ENCODE measurements at regions not wholly inside any gene's neighbourhood (a gene's known extent, or its start where the extent isn't known, plus 50 kb on each side); places are given as distances from the start of the nearest gene placed in this dataset.

GRCh38 chr9:30258094-30258493, 2126.3 kb upstream of the ACO1 start:
- TF ChIP-seq, protein P1, sequence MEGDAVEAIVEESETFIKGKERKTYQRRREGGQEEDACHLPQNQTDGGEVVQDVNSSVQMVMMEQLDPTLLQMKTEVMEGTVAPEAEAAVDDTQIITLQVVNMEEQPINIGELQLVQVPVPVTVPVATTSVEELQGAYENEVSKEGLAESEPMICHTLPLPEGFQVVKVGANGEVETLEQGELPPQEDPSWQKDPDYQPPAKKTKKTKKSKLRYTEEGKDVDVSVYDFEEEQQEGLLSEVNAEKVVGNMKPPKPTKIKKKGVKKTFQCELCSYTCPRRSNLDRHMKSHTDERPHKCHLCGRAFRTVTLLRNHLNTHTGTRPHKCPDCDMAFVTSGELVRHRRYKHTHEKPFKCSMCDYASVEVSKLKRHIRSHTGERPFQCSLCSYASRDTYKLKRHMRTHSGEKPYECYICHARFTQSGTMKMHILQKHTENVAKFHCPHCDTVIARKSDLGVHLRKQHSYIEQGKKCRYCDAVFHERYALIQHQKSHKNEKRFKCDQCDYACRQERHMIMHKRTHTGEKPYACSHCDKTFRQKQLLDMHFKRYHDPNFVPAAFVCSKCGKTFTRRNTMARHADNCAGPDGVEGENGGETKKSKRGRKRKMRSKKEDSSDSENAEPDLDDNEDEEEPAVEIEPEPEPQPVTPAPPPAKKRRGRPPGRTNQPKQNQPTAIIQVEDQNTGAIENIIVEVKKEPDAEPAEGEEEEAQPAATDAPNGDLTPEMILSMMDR (conservative IDR thresholded peaks at IDR 0.05; ENCODE audit: low read depth, low read length), result no peak
- TF ChIP-seq POLR2A (IDR thresholded peaks at IDR 0.05; ENCODE audit: low read depth, low read length) (no peak), RFX5 (IDR thresholded peaks at IDR 0.05; ENCODE audit: low read depth, low read length) (no peak), MAZ (IDR thresholded peaks at IDR 0.05; ENCODE audit: borderline replicate concordance, low read depth, low read length) (no peak), NFE2L2 (IDR thresholded peaks at IDR 0.05; ENCODE audit: low read depth, low read length) (no peak), RAD21 (IDR thresholded peaks at IDR 0.05; ENCODE audit: low read length) (no peak), CHD1 (IDR thresholded peaks at IDR 0.05; ENCODE audit: low read depth, low read length) (no peak), FOS (IDR thresholded peaks at IDR 0.05; ENCODE audit: low read depth, low read length) (no peak), SMC3 (IDR thresholded peaks at IDR 0.05; ENCODE audit: low read depth, low read length) (no peak), CEBPB (IDR thresholded peaks at IDR 0.05; ENCODE audit: low read depth, low read length) (no peak)
- TF ChIP-seq, protein P2, sequence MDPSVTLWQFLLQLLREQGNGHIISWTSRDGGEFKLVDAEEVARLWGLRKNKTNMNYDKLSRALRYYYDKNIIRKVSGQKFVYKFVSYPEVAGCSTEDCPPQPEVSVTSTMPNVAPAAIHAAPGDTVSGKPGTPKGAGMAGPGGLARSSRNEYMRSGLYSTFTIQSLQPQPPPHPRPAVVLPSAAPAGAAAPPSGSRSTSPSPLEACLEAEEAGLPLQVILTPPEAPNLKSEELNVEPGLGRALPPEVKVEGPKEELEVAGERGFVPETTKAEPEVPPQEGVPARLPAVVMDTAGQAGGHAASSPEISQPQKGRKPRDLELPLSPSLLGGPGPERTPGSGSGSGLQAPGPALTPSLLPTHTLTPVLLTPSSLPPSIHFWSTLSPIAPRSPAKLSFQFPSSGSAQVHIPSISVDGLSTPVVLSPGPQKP (IDR thresholded peaks at IDR 0.05; ENCODE audit: borderline replicate concordance, low read depth, low read length), result no peak
